ENCODE measurements at regions not wholly inside any gene's neighbourhood (a gene's known extent, or its start where the extent isn't known, plus 50 kb on each side); places are given as distances from the start of the nearest gene placed in this dataset.

- Histone ChIP-seq H3K9me3 (ENCODE audit: control insufficient read depth, insufficient read depth, low read length) (no peaks in the 10 kb centered on the region), H3K27me3 (ENCODE audit: control insufficient read depth, insufficient read depth, low read length) (no peaks in the 10 kb centered on the region), H3K36me3 (ENCODE audit: control insufficient read depth, insufficient read depth, low read length) (no peaks in the 10 kb centered on the region), H3K4me1 (ENCODE audit: control insufficient read depth, insufficient read depth, low read length) (no peaks in the 10 kb centered on the region), H3K27ac (ENCODE audit: low read depth, low read length) (no peak overlapping the region), H3K4me3 (ENCODE audit: low read depth, low read length) (no peak overlapping the region)
- DNase-seq (ENCODE audit: low read depth in 4 of 6, low spot score in 6 of 6) = no peak
- no CpG with 5 or more reads among the region's 1 CpG for WGBS (ENCODE audit: insufficient coverage)
These were observed 465.9 kb downstream of the CDH9 start for GRCh38 chr5:26572480-26572879.

GRCh38 chr5:26569929-26570258 lies 468.5 kb downstream of the CDH9 start:
- no peaks in the 10 kb centered on the region for H3K36me3 ChIP-seq (ENCODE audit: control insufficient read depth, insufficient read depth, low read length)
- H3K9me3 ChIP-seq (ENCODE audit: control insufficient read depth, insufficient read depth, low read length) = no peaks in the 10 kb centered on the region
- WGBS (ENCODE audit: insufficient coverage) = 94% methylated on average over 14 of the region's 14 CpGs
- H3K4me3 ChIP-seq (ENCODE audit: low read depth, low read length) = no peak overlapping the region
- no peaks in the 10 kb centered on the region for H3K4me1 ChIP-seq (ENCODE audit: control insufficient read depth, insufficient read depth, low read length)
- DNase-seq (ENCODE audit: low read depth in 4 of 6, low spot score in 6 of 6) = no peak
- no peaks in the 10 kb centered on the region for H3K27me3 ChIP-seq (ENCODE audit: control insufficient read depth, insufficient read depth, low read length)
- no peak overlapping the region for H3K27ac ChIP-seq (ENCODE audit: low read depth, low read length)

GRCh38 chr5:26569241-26569928 lies 469.0 kb downstream of the CDH9 start:
- Histone ChIP-seq H3K4me1 (ENCODE audit: control insufficient read depth, insufficient read depth, low read length) (no peaks in the 10 kb centered on the region), H3K4me3 (ENCODE audit: low read depth, low read length) (no peak overlapping the region), H3K27me3 (ENCODE audit: control insufficient read depth, insufficient read depth, low read length) (no peaks in the 10 kb centered on the region), H3K36me3 (ENCODE audit: control insufficient read depth, insufficient read depth, low read length) (no peaks in the 10 kb centered on the region), H3K9me3 (ENCODE audit: control insufficient read depth, insufficient read depth, low read length) (no peaks in the 10 kb centered on the region), H3K27ac (ENCODE audit: low read depth, low read length) (no peak overlapping the region)
- no peak for DNase-seq (ENCODE audit: low read depth in 4 of 6, low spot score in 6 of 6)
- WGBS (ENCODE audit: insufficient coverage) = 95% methylated on average over 26 of the region's 26 CpGs

GRCh38 chr5:26568316-26568715 lies 470.1 kb downstream of the CDH9 start:
- no peaks in the 10 kb centered on the region for H3K9me3 ChIP-seq (ENCODE audit: control insufficient read depth, insufficient read depth, low read length)
- H3K36me3 ChIP-seq (ENCODE audit: control insufficient read depth, insufficient read depth, low read length) = no peaks in the 10 kb centered on the region
- DNase-seq (ENCODE audit: low read depth in 4 of 6, low spot score in 6 of 6) = no peak
- no peaks in the 10 kb centered on the region for H3K27me3 ChIP-seq (ENCODE audit: control insufficient read depth, insufficient read depth, low read length)
- no peaks in the 10 kb centered on the region for H3K4me1 ChIP-seq (ENCODE audit: control insufficient read depth, insufficient read depth, low read length)
- no peak overlapping the region for H3K27ac ChIP-seq (ENCODE audit: low read depth, low read length)
- no peak overlapping the region for H3K4me3 ChIP-seq (ENCODE audit: low read depth, low read length)
- 93% methylated on average over 9 of the region's 9 CpGs for WGBS (ENCODE audit: insufficient coverage)

- no CpG with 5 or more reads among the region's 2 CpGs for WGBS (ENCODE audit: insufficient coverage)
- no peak overlapping the region for H3K27ac ChIP-seq (ENCODE audit: low read depth, low read length)
- H3K36me3 ChIP-seq (ENCODE audit: control insufficient read depth, insufficient read depth, low read length) = no peaks in the 10 kb centered on the region
- H3K9me3 ChIP-seq (ENCODE audit: control insufficient read depth, insufficient read depth, low read length) = no peaks in the 10 kb centered on the region
- H3K4me3 ChIP-seq (ENCODE audit: low read depth, low read length) = no peak overlapping the region
- DNase-seq (ENCODE audit: low read depth in 4 of 6, low spot score in 6 of 6) = no peak
- no peaks in the 10 kb centered on the region for H3K27me3 ChIP-seq (ENCODE audit: control insufficient read depth, insufficient read depth, low read length)
- no peaks in the 10 kb centered on the region for H3K4me1 ChIP-seq (ENCODE audit: control insufficient read depth, insufficient read depth, low read length)
These were observed 474.4 kb downstream of the CDH9 start for GRCh38 chr5:26563979-26564378.

GRCh38 chr5:26553079-26553478 lies 485.3 kb downstream of the CDH9 start:
- Histone ChIP-seq H3K36me3 (ENCODE audit: control insufficient read depth, insufficient read depth, low read length) (no peaks in the 10 kb centered on the region), H3K9me3 (ENCODE audit: control insufficient read depth, insufficient read depth, low read length) (no peaks in the 10 kb centered on the region), H3K27ac (ENCODE audit: low read depth, low read length) (no peak overlapping the region), H3K27me3 (ENCODE audit: control insufficient read depth, insufficient read depth, low read length) (no peaks in the 10 kb centered on the region), H3K4me1 (ENCODE audit: control insufficient read depth, insufficient read depth, low read length) (no peaks in the 10 kb centered on the region), H3K4me3 (ENCODE audit: low read depth, low read length) (no peak overlapping the region)
- DNase-seq (ENCODE audit: low read depth in 4 of 6, low spot score in 6 of 6) = peak; percentile 13 to 92 (median 40)
- 7% methylated on average over 2 of the region's 2 CpGs for WGBS (ENCODE audit: insufficient coverage)

GRCh38 chr5:26543987-26544386 lies 494.4 kb downstream of the CDH9 start:
- H3K36me3 ChIP-seq (ENCODE audit: control insufficient read depth, insufficient read depth, low read length) = no peaks in the 10 kb centered on the region
- 92% methylated on average over 1 of the region's 1 CpG for WGBS (ENCODE audit: insufficient coverage)
- H3K4me3 ChIP-seq (ENCODE audit: low read depth, low read length) = no peak overlapping the region
- no peaks in the 10 kb centered on the region for H3K4me1 ChIP-seq (ENCODE audit: control insufficient read depth, insufficient read depth, low read length)
- H3K27me3 ChIP-seq (ENCODE audit: control insufficient read depth, insufficient read depth, low read length) = no peaks in the 10 kb centered on the region
- peaks cover 4% of the 10 kb centered on the region for H3K9me3 ChIP-seq (ENCODE audit: control insufficient read depth, insufficient read depth, low read length)
- DNase-seq (ENCODE audit: low read depth in 4 of 6, low spot score in 6 of 6) = no peak
- H3K27ac ChIP-seq (ENCODE audit: low read depth, low read length) = no peak overlapping the region

- Histone ChIP-seq H3K27me3 (ENCODE audit: control insufficient read depth, insufficient read depth, low read length) (no peaks in the 10 kb centered on the region), H3K36me3 (ENCODE audit: control insufficient read depth, insufficient read depth, low read length) (no peaks in the 10 kb centered on the region), H3K4me3 (ENCODE audit: low read depth, low read length) (no peak overlapping the region), H3K27ac (ENCODE audit: low read depth, low read length) (no peak overlapping the region), H3K9me3 (ENCODE audit: control insufficient read depth, insufficient read depth, low read length) (peaks cover 2% of the 10 kb centered on the region), H3K4me1 (ENCODE audit: control insufficient read depth, insufficient read depth, low read length) (no peaks in the 10 kb centered on the region)
- no peak for DNase-seq (ENCODE audit: low read depth in 4 of 6, low spot score in 6 of 6)
- no CpG with 5 or more reads among the region's 1 CpG for WGBS (ENCODE audit: insufficient coverage)
These were observed 500.2 kb downstream of the CDH9 start for GRCh38 chr5:26538226-26538625.

GRCh38 chr5:26535215-26535614 lies 503.2 kb downstream of the CDH9 start:
- Histone ChIP-seq H3K9me3 (ENCODE audit: control insufficient read depth, insufficient read depth, low read length) (no peaks in the 10 kb centered on the region), H3K4me1 (ENCODE audit: control insufficient read depth, insufficient read depth, low read length) (no peaks in the 10 kb centered on the region), H3K36me3 (ENCODE audit: control insufficient read depth, insufficient read depth, low read length) (no peaks in the 10 kb centered on the region), H3K27ac (ENCODE audit: low read depth, low read length) (no peak overlapping the region), H3K4me3 (ENCODE audit: low read depth, low read length) (no peak overlapping the region), H3K27me3 (ENCODE audit: control insufficient read depth, insufficient read depth, low read length) (no peaks in the 10 kb centered on the region)
- WGBS (ENCODE audit: insufficient coverage) = no CpG with 5 or more reads among the region's 3 CpGs
- DNase-seq (ENCODE audit: low read depth in 4 of 6, low spot score in 6 of 6) = no peak

GRCh38 chr5:26530305-26530704 lies 508.1 kb downstream of the CDH9 start:
- Histone ChIP-seq H3K36me3 (ENCODE audit: control insufficient read depth, insufficient read depth, low read length) (no peaks in the 10 kb centered on the region), H3K27ac (ENCODE audit: low read depth, low read length) (no peak overlapping the region), H3K27me3 (ENCODE audit: control insufficient read depth, insufficient read depth, low read length) (no peaks in the 10 kb centered on the region), H3K4me3 (ENCODE audit: low read depth, low read length) (no peak overlapping the region), H3K9me3 (ENCODE audit: control insufficient read depth, insufficient read depth, low read length) (no peaks in the 10 kb centered on the region), H3K4me1 (ENCODE audit: control insufficient read depth, insufficient read depth, low read length) (no peaks in the 10 kb centered on the region)
- no CpG with 5 or more reads among the region's 2 CpGs for WGBS (ENCODE audit: insufficient coverage)
- peak in 1 of 6 donors; percentile 45 for DNase-seq (ENCODE audit: low read depth in 4 of 6, low spot score in 6 of 6)

All from spinal cord (tissue), 9 donors.